CD4-positive, alpha-beta T cell treated with Interleukin-12 subunit alpha and Interleukin-12 subunit beta, for 1 hour (primary cell): ENCODE measurements at regions not wholly inside any gene's neighbourhood (a gene's known extent, or its start where the extent isn't known, plus 50 kb on each side); places are given as distances from the start of the nearest gene placed in this dataset.

Experiments
- DNase-seq: peaks from one replicate; pipeline ENCODE4 v3.0.0-alpha.2; 2020

DNA sequence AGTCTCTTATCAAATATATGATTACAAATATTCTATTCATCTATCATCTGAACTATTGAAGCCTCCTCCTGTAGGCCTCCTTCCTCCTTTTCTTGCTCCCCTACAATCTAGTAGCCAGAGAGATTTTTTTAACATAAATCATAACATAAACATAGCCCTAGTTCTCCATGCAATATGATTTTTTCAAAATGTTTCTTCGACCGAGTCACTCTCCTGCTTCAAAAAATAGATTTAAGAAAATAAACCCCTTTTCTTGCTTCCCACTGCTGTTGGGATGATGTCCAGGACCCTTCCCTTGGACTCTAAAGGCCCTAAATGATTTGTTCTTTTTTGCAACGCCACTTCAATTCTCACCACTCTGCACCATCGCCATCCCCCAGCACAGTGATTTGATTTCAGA is 319.7 kb upstream of the TSHZ3 start:
- DNase-seq, result no peak

GRCh38 chr19:31670931-31671330 is 321.7 kb upstream of the TSHZ3 start:
- DNase-seq, result no peak

DNA sequence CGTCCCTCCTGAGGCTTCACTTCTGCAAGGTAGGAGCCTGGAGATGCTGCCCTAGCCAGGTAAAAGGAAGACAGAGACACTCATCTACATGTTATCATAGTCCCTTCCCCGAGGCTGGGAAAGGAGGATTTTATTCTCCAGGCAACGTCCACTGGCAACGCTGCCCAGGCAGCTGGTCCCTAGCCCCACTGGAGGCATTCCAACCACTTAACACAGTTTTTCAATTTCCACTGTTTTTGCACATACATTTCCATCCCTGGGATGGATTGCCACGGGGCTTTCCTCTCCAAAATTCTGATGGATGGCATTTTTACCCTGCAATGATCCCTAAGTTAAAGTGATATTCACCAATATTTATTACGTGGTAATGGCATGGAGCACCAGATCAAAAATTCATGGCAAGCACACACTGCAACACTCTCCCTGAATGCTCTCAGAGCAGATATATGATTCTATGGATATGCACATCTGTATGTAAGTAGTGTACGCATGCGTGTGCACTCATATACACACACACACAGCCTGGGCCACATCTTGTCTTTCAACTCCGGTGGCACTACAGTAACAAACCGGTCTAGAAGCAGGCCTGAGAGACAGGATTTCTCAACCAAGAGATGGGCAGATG is 322.3 kb upstream of the TSHZ3 start:
- DNase-seq, result no peak

- DNase-seq, result no peak
Measured at GRCh38 chr19:31674503-31675192, 325.4 kb upstream of the TSHZ3 start.

DNA sequence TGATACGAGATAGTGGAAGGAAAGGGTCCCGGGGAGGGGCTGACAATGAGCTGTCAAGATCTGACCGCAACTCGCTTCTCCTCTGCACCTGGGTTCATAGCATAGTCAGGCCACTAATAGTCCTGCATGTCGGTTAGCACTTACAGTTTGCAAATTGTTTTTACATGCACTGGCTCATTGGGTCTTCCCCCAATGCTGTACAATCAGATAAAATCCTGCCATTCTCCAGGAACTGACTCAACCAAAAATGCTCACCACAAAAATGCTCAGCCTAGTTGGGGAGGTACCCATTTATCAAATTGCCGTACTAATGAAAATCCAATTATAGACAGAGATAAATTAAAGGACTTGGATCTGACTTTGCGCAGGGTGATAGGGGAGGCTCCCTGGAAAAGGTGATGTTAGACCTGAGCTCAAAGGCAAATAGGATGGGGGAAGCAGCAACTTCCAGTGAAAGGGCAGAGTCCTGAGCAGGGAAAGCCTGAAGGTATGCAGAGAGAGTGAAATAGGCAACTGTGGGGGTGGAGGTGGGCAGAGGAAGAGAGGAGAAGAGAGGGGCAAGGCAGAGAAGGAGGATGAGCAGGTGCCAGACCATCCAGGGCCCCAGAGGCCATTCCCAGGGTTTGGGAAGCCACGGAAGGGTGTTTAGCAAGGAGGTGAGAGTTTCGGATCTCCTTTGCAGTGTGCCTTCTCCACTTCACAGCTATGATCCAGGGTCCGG is 326.1 kb upstream of the TSHZ3 start:
- DNase-seq, result no peak

GRCh38 chr19:31676271-31677004 is 327.2 kb upstream of the TSHZ3 start:
- DNase-seq, result no peak

DNA sequence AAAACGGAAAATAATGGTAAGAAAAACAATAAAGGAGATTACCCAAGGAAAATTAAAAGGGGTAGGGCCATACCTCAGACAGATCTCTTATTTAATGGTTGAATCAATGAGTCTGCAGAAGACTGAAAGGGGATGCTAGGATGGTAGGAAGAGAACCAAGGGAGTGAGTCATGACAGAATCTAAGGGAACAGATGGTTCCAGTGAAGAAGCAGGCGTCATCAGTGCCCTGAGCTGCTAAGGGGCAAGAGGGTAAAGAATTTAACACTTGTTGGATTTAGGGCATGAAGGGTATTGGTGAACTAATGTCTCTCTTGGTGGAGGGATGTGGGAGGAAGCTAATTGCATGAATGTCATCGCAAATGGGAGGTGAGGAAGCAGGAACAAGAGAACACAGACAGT is 329.2 kb upstream of the TSHZ3 start:
- DNase-seq, result no peak

GRCh38 chr19:31681121-31681520 is 331.9 kb upstream of the TSHZ3 start:
- no peak for DNase-seq

GRCh38 chr19:31693131-31693932 is 344.1 kb upstream of the TSHZ3 start:
- no peak for DNase-seq

- DNase-seq, result no peak
Measured at GRCh38 chr19:31693933-31694269, 344.7 kb upstream of the TSHZ3 start.

DNA sequence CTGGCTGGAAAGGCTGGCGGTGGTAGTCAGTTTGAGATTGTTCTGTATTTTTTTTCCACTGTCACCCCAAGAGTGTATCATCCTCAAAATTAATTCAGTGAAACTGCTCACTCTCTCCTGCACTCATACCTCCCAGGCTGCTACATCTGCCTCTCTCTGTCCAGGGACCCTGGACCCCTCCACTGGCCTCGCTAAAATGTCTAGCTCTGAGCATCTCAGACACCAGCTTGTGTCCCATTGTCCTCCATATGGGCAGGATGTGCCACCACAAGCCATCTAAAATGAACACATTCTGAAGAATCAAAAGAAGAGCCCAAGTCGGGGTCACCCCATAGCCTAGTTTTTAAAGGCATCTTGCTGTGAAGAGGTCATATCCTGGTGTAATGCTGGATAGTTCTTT is 345.5 kb upstream of the TSHZ3 start:
- no peak for DNase-seq

DNA sequence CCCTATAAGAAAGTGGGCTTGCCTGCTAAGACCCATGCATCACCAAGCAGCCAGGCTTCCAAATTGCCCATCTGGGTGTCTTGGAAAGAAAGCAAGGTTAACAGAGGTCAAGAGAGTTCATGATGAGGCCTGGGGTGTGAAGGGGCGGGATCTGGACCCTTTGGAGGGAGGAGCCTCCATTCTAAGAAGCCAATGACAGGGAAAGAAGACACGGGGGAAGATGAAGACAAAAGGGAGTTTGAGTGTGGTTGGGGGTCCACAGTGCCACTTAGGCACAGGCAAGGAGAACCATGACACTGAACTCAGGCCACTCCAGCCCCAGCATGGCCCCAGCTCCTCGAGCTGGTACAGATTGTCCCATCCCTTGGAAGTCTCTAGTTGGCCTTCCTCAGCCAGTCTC is 350.2 kb upstream of the TSHZ3 start:
- DNase-seq, result no peak

DNA sequence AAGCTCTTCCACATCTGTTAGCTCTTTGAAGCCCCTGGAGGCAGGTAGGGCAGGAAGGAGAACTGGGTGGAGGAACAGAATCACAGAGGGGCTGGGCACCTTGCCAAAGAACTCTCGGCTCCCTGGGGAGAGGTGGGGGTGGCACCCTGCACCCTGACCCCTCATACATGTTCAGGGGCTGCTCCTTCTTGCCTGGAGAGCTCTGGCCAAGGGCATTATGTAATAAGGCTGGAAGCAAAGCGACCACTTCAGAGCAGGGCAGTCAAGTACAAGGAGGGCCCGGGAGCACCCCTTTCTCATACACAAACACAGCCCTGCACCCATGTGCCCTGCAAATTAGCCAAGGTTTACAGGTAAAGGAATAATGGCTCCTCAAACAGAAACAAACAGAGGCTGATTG is 351.9 kb upstream of the TSHZ3 start:
- no peak for DNase-seq

DNA sequence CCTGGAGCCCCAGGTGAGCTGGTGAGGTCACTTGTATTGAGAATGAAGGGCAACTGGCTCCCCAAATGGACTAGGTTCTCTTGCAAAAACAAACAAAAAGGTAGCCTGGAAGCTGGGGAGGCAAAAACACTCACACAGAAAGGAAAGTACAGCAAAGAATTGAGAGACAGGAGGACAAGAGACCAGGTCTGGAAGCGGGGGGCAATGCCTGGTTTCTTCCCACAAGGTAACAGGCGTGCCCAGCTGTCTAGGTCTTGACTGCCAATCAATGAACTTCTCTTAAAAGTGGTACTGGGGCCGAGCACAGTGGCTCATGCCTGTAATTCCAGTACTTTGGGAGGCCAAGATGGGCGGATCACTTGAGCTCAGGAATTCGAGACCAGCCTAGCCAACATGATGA is 356.4 kb upstream of the TSHZ3 start:
- DNase-seq, result no peak

DNA sequence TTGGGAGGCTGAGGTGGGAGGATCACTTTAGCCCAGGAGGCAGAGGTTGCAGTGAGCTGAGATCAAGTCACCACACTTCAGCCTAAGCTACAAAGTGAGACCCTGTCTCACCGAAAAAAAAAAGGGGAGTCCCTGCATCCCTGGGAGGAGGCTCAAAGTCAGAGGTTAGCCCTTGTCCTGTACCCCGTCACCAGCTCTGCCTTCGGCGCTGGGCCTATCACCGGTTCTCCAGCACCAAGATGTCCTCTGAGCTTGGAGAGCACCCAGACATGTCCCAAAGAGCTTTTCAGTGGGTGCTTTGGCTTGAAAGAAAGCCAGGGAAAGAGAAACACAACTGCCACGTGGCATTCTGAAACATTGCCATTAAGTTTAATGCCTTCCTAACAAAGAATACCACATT is 356.9 kb upstream of the TSHZ3 start:
- no peak for DNase-seq

GRCh38 chr19:31706691-31707620 is 357.7 kb upstream of the TSHZ3 start:
- no peak for DNase-seq

GRCh38 chr19:31708520-31708919 is 359.3 kb upstream of the TSHZ3 start:
- no peak for DNase-seq

DNA sequence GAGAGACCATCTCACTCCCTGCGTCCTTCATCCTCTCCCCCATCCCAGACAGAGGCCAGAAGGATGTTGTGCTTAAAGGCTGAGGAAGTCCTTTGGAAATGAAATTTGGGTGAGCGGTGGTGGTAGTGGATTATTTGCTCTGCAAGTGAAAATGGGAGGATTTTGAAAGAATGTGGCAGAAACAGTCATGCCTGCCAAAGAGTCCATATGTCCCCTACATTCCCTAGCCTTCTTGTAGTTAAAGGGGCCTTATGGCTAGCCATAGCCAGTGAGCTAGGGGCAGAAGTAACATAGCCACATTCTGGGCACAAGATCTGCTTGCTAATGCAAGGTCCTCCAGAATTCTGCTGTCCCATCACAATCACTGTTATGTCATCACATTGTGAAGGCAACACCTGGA is 360.2 kb upstream of the TSHZ3 start:
- DNase-seq, result no peak

DNA sequence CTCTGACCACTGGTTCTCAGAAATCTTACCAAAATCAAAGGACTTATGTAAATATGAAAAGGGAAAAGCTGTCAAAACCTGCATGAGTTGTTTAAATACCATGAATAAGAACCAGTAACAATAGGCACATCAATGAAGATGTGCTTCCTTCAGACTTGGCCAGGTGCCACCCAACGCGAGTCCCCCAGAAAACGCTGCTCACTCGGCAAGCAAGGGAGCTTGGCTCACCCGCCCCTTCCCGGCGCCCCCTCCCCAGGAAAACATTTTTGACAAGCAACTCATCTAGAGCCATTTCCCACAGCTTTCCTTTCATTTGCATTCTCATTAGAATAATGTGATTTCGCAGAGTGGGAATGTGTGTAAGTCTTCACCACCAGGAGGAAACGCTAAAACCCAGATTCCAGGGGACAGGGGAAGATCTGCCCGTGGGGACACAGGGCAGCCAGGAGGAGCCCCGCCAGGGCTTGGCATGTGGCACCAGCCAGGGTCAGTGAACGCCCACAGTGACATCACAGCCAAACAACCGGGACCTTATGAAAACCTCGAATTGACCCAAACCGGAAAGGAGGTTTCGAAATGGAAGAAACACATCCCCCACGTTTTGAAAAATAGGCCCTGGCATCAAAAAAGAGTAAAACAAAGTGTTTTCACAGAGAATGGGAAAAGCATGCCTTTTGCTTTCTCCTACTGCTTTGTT is 366.2 kb upstream of the TSHZ3 start:
- no peak for DNase-seq

DNA sequence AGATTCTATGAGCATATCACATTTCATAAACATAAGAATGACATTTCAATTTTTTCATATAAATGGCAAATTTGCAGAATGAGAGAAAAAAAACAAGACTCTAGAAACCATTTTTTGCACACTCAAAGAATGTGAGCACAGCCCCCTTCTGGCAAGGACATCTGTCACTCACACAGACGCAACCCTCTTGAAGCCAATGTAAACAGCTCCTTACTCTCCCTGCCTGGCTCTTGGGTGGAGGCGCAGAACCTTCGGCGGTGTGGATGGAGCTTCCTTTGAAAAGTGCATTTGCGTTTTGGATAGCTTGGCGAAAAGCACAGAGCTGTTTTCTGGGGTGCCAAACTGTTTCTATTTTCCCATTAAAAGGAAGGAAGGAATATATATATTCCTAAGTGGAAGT is 367.6 kb upstream of the TSHZ3 start:
- no peak for DNase-seq

- no peak for DNase-seq
Measured at GRCh38 chr19:31717269-31717923, 368.2 kb upstream of the TSHZ3 start.
